HFFc6 (cell line): ENCODE measurements at regions not wholly inside any gene's neighbourhood (a gene's known extent, or its start where the extent isn't known, plus 50 kb on each side); places are given as distances from the start of the nearest gene placed in this dataset.

Experiments
- DNase-seq: peaks from one replicate; pipeline ENCODE4 v3.0.0-alpha.2; 2018
- H3K27ac Mint-ChIP-seq: 2 replicates; pipeline ENCODE4 v1.8.0; 2020; ENCODE audit warnings: mild to moderate bottlenecking, mixed read lengths
- H3K27me3 Mint-ChIP-seq: 2 replicates; pipeline ENCODE4 v1.8.0; 2021; ENCODE audit warnings: mild to moderate bottlenecking, moderate library complexity, mixed read lengths; ENCODE audit not compliant: insufficient read depth
- H3K36me3 Mint-ChIP-seq: 2 replicates; pipeline ENCODE4 v1.8.0; 2021; ENCODE audit warnings: low read depth, mixed read lengths
- H3K4me1 Mint-ChIP-seq: 2 replicates; pipeline ENCODE4 v1.8.0; 2020; ENCODE audit warnings: low read depth, mixed read lengths
- H3K4me3 Mint-ChIP-seq: 2 replicates; pipeline ENCODE4 v1.8.0; 2020; ENCODE audit warnings: mild to moderate bottlenecking, moderate library complexity, mixed read lengths
- H3K9me3 Mint-ChIP-seq: 2 replicates; pipeline ENCODE4 v1.8.0; 2020; ENCODE audit warnings: mild to moderate bottlenecking, mixed read lengths
- CTCF ChIP-seq: fragments of 200-600 bp; sonication (generic); IDR thresholded peaks from 2 replicates; pipeline ENCODE4 v1.5.0; 2021; ENCODE audit warnings: antibody characterized with exemption, mild to moderate bottlenecking

GRCh38 chr1:187634940-187635339 is 806.2 kb downstream of the PLA2G4A start:
- peaks cover 16% of the 10 kb centered on the region for H3K9me3 Mint-ChIP-seq
- H3K36me3 Mint-ChIP-seq: no peaks in the 10 kb centered on the region
- H3K4me1 Mint-ChIP-seq: no peaks in the 10 kb centered on the region
- TF ChIP-seq CTCF: no peak
- no peak for DNase-seq
- H3K27me3 Mint-ChIP-seq: no peaks in the 10 kb centered on the region
- no peak overlapping the region for H3K27ac Mint-ChIP-seq
- H3K4me3 Mint-ChIP-seq: no peak overlapping the region

- TF ChIP-seq CTCF: no peak
- DNase-seq: no peak
- peaks cover 5% of the 10 kb centered on the region for H3K9me3 Mint-ChIP-seq
- H3K27ac Mint-ChIP-seq: no peak overlapping the region
- H3K36me3 Mint-ChIP-seq: no peaks in the 10 kb centered on the region
- no peak overlapping the region for H3K4me3 Mint-ChIP-seq
- no peaks in the 10 kb centered on the region for H3K27me3 Mint-ChIP-seq
- no peaks in the 10 kb centered on the region for H3K4me1 Mint-ChIP-seq
Measured at GRCh38 chr1:187638733-187639434, 810.1 kb downstream of the PLA2G4A start.

GRCh38 chr1:187641015-187641414 is 812.3 kb downstream of the PLA2G4A start:
- H3K4me1 Mint-ChIP-seq: no peaks in the 10 kb centered on the region
- H3K4me3 Mint-ChIP-seq: no peak overlapping the region
- H3K36me3 Mint-ChIP-seq: no peaks in the 10 kb centered on the region
- no peak for DNase-seq
- H3K27me3 Mint-ChIP-seq: no peaks in the 10 kb centered on the region
- no peak for TF ChIP-seq CTCF
- no peak overlapping the region for H3K27ac Mint-ChIP-seq
- H3K9me3 Mint-ChIP-seq: no peaks in the 10 kb centered on the region; the same call in 1 of the 2 replicates

- H3K4me3 Mint-ChIP-seq: no peak overlapping the region
- no peaks in the 10 kb centered on the region for H3K36me3 Mint-ChIP-seq
- H3K9me3 Mint-ChIP-seq: no peaks in the 10 kb centered on the region; the same call in 1 of the 2 replicates
- no peaks in the 10 kb centered on the region for H3K4me1 Mint-ChIP-seq
- TF ChIP-seq CTCF: no peak
- H3K27ac Mint-ChIP-seq: no peak overlapping the region
- H3K27me3 Mint-ChIP-seq: no peaks in the 10 kb centered on the region
- DNase-seq: no peak
Measured at GRCh38 chr1:187641463-187641862, 812.7 kb downstream of the PLA2G4A start.

- DNase-seq: no peak
- no peak overlapping the region for H3K27ac Mint-ChIP-seq
- no peaks in the 10 kb centered on the region for H3K27me3 Mint-ChIP-seq
- H3K9me3 Mint-ChIP-seq: no peaks in the 10 kb centered on the region; the same call in 1 of the 2 replicates
- TF ChIP-seq CTCF: no peak
- H3K4me3 Mint-ChIP-seq: no peak overlapping the region
- no peaks in the 10 kb centered on the region for H3K36me3 Mint-ChIP-seq
- no peaks in the 10 kb centered on the region for H3K4me1 Mint-ChIP-seq
Measured at GRCh38 chr1:187641907-187642306, 813.2 kb downstream of the PLA2G4A start.

- no peaks in the 10 kb centered on the region for H3K36me3 Mint-ChIP-seq
- no peaks in the 10 kb centered on the region for H3K4me1 Mint-ChIP-seq
- H3K27ac Mint-ChIP-seq: no peak overlapping the region
- no peak for DNase-seq
- H3K4me3 Mint-ChIP-seq: no peak overlapping the region
- H3K27me3 Mint-ChIP-seq: no peaks in the 10 kb centered on the region
- no peaks in the 10 kb centered on the region for H3K9me3 Mint-ChIP-seq
- no peak for TF ChIP-seq CTCF
Measured at GRCh38 chr1:187645651-187646050, 816.9 kb downstream of the PLA2G4A start.
